ENCODE measurements at regions not wholly inside any gene's neighbourhood (a gene's known extent, or its start where the extent isn't known, plus 50 kb on each side); places are given as distances from the start of the nearest gene placed in this dataset.

GRCh38 chr4:42327323-42327722, 70.0 kb upstream of the SHISA3 start:
- in situ Hi-C loops (cut with MboI; ENCODE audit: low sequenced_read_pairs) = no loop called here

- in situ Hi-C loops (cut with MboI; ENCODE audit: low sequenced_read_pairs) = no loop called here
These were observed 68.3 kb upstream of the SHISA3 start for GRCh38 chr4:42328978-42329377.

- in situ Hi-C loops (cut with MboI; ENCODE audit: low sequenced_read_pairs) = no loop called here
These were observed 67.9 kb upstream of the SHISA3 start for GRCh38 chr4:42329421-42329820.

- in situ Hi-C loops (cut with MboI; ENCODE audit: low sequenced_read_pairs) = no loop called here
These were observed 67.2 kb upstream of the SHISA3 start for GRCh38 chr4:42330002-42330592.

GRCh38 chr4:42331040-42331439, 66.2 kb upstream of the SHISA3 start:
- in situ Hi-C loops (cut with MboI; ENCODE audit: low sequenced_read_pairs) = no loop called here

- in situ Hi-C loops (cut with MboI; ENCODE audit: low sequenced_read_pairs) = no loop called here
These were observed 65.3 kb upstream of the SHISA3 start for GRCh38 chr4:42331914-42332368.

GRCh38 chr4:42339935-42340406, 57.3 kb upstream of the SHISA3 start:
- in situ Hi-C loops (cut with MboI; ENCODE audit: low sequenced_read_pairs) = no loop called here

GRCh38 chr4:42341518-42342026, 55.7 kb upstream of the SHISA3 start:
- in situ Hi-C loops (cut with MboI; ENCODE audit: low sequenced_read_pairs) = no loop called here

- in situ Hi-C loops (cut with MboI; ENCODE audit: low sequenced_read_pairs) = no loop called here
These were observed 54.8 kb upstream of the SHISA3 start for GRCh38 chr4:42342459-42342858.

GRCh38 chr4:42344309-42344708, 53.0 kb upstream of the SHISA3 start:
- in situ Hi-C loops (cut with MboI; ENCODE audit: low sequenced_read_pairs) = no loop called here

GRCh38 chr4:42344749-42345148, 52.5 kb upstream of the SHISA3 start:
- in situ Hi-C loops (cut with MboI; ENCODE audit: low sequenced_read_pairs) = no loop called here

- in situ Hi-C loops (cut with MboI; ENCODE audit: low sequenced_read_pairs) = no loop called here
These were observed 51.2 kb upstream of the SHISA3 start for GRCh38 chr4:42345962-42346544.

- in situ Hi-C loops (cut with MboI; ENCODE audit: low sequenced_read_pairs) = no loop called here
These were observed 50.2 kb upstream of the SHISA3 start for GRCh38 chr4:42347076-42347475.

All from HL-60/S4 (cell line).